Liver (tissue), 8 donors: ENCODE measurements at regions not wholly inside any gene's neighbourhood (a gene's known extent, or its start where the extent isn't known, plus 50 kb on each side); places are given as distances from the start of the nearest gene placed in this dataset.
"Not testable (repeated sequence)": the region's sequence is repeated elsewhere in the genome, so short reads cannot be mapped to it uniquely, and the experiment has no call there.

Experiments
- DNase-seq: peaks from one replicate; pipeline ENCODE4 v3.0.0-alpha.2; 2017; ENCODE audit warnings: low spot score
- H3K27ac ChIP-seq, 2 donors: one replicate each; pipeline ENCODE4 v1.7.0; 2013; ENCODE audit warnings: inconsistent platforms in 2 of 2, low read length in 2 of 2, control low read depth in 1 of 2, low read depth in 1 of 2, mild to moderate bottlenecking in 1 of 2
- H3K27me3 ChIP-seq, 4 donors: one replicate each; pipeline versions ENCODE4 v1.6.1 to v1.7.0; 2013; ENCODE audit warnings: low read length in 3 of 4, inconsistent platforms in 1 of 4, mild to moderate bottlenecking in 1 of 4, moderate library complexity in 1 of 4; ENCODE audit not compliant: control insufficient read depth in 4 of 4, insufficient read depth in 4 of 4
- H3K36me3 ChIP-seq, 4 donors: one replicate each; pipeline versions ENCODE4 v1.6.1 to v1.7.0; 2013; ENCODE audit warnings: low read length in 3 of 4, mild to moderate bottlenecking in 3 of 4, low read depth in 1 of 4, moderate library complexity in 1 of 4; ENCODE audit not compliant: control insufficient read depth in 4 of 4, insufficient read depth in 3 of 4
- H3K4me1 ChIP-seq, 4 donors: one replicate each; pipeline versions ENCODE4 v1.6.1 to v1.7.0; 2013; ENCODE audit warnings: low read length in 3 of 4, mild to moderate bottlenecking in 3 of 4, moderate library complexity in 1 of 4; ENCODE audit not compliant: control insufficient read depth in 4 of 4, insufficient read depth in 4 of 4
- H3K4me3 ChIP-seq, 3 donors: one replicate each; pipeline versions ENCODE4 v1.6.1 to v1.7.0; 2013; ENCODE audit warnings: low read length in 3 of 3, control low read depth in 1 of 3, low read depth in 1 of 3, mild to moderate bottlenecking in 1 of 3
- H3K9ac ChIP-seq, 2 donors: one replicate each; pipeline ENCODE4 v1.7.0; 2013; ENCODE audit warnings: low read length in 2 of 2, mild to moderate bottlenecking in 2 of 2, moderate library complexity in 2 of 2, control low read depth in 1 of 2, low read depth in 1 of 2
- H3K9me3 ChIP-seq, 4 donors: one replicate each; pipeline versions ENCODE4 v1.6.1 to v1.7.0; 2013; ENCODE audit warnings: low read length in 3 of 4; ENCODE audit not compliant: control insufficient read depth in 4 of 4
- EGR1 ChIP-seq, 2 donors: IDR thresholded peaks; 2 replicates each; pipeline ENCODE4 v1.6.1; 2016 to 2018; ENCODE audit warnings: antibody characterized with exemption in 2 of 2, low read depth in 2 of 2
- FOXA1 ChIP-seq: IDR thresholded peaks from 2 replicates; pipeline ENCODE4 v1.6.1; 2016; ENCODE audit warnings: antibody characterized with exemption
- FOXA2 ChIP-seq: IDR thresholded peaks from 2 replicates; pipeline ENCODE4 v1.6.1; 2016; ENCODE audit warnings: antibody characterized with exemption
- HNF4A ChIP-seq, 2 donors: conservative IDR thresholded peaks; 2 replicates each; pipeline ENCODE4 v1.6.1; 2016; ENCODE audit warnings: antibody characterized with exemption in 2 of 2, mild to moderate bottlenecking in 2 of 2
- JUND ChIP-seq, 2 donors: IDR thresholded peaks; 2 replicates each; pipeline ENCODE4 v1.6.1; 2016; ENCODE audit warnings: antibody characterized with exemption in 2 of 2
- NR2F2 ChIP-seq: IDR thresholded peaks from 2 replicates; pipeline ENCODE4 v1.6.1; 2016; ENCODE audit warnings: antibody characterized with exemption
- RAD21 ChIP-seq, 2 donors: IDR thresholded peaks; 2 replicates each; pipeline ENCODE4 v1.6.1; 2016; ENCODE audit warnings: antibody characterized with exemption in 2 of 2, mild to moderate bottlenecking in 2 of 2
- SP1 ChIP-seq: IDR thresholded peaks from 2 replicates; pipeline ENCODE4 v1.6.1; 2018; ENCODE audit warnings: antibody characterized with exemption, mild to moderate bottlenecking
- TAF1 ChIP-seq: conservative IDR thresholded peaks from 2 replicates; pipeline ENCODE4 v1.6.1; 2016; ENCODE audit warnings: antibody characterized with exemption, mild to moderate bottlenecking
- YY1 ChIP-seq: IDR thresholded peaks from 2 replicates; pipeline ENCODE4 v1.6.1; 2016; ENCODE audit warnings: antibody characterized with exemption, mild to moderate bottlenecking
- WGBS: extraction: QIAGEN DNeasy Blood & Tissue Kit; methylation state at CpG from one replicate; pipeline ENCODE4 v1.1.7; 2013; 5-methylcytosine and 5-hydroxymethylcytosine counted together
- TF ChIP-seq, protein P1 (sequence below): IDR thresholded peaks from 2 replicates; pipeline ENCODE4 v1.6.1; 2016; ENCODE audit warnings: antibody characterized with exemption
- TF ChIP-seq, protein P2 (sequence below): fragments of 150-350 bp; IDR thresholded peaks from 2 replicates; pipeline ENCODE4 v1.5.1; 2017; ENCODE audit warnings: improper control_type of control experiment, low read depth, low read length; ENCODE audit not compliant: missing input control
- TF ChIP-seq, protein P3 (sequence below): IDR thresholded peaks from 2 replicates; pipeline ENCODE4 v1.6.1; 2016; ENCODE audit warnings: antibody characterized with exemption, mild to moderate bottlenecking
- TF ChIP-seq, protein P4 (sequence below): IDR thresholded peaks from 2 replicates; pipeline ENCODE4 v1.6.1; 2016; ENCODE audit warnings: antibody characterized with exemption
- TF ChIP-seq, protein P5 (sequence below): IDR thresholded peaks from 2 replicates; pipeline ENCODE4 v1.6.1; 2016; ENCODE audit warnings: antibody characterized with exemption
- donor health status: healthy.
- donor health status: healthy.
- donor health status: healthy.
- donor health status: healthy.
- donor health status: healthy.

DNA sequence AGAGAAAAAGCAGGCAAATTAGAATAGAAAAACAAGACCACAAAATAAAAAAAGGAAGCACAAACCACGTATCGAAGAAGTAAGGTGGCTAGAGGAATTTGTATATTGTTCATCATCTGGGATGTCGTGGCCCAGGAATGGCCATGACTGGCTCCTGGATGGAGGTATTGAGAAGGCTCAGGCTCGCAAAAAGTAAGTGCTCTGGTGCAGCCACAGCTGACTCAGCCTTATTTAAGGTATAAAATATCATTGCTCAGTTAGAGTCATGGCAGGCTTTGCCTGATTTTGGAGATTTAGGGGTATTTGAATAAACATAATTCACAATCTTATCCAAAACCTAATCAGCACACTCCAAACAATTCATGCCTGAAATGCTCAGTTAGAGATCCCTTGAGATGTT lies 78.4 kb upstream of the FANCL start:
- Histone ChIP-seq H3K4me3 (no peak overlapping the region), H3K27ac (no peak overlapping the region), H3K36me3 (no peaks in the 10 kb centered on the region), H3K27me3 (no peaks in the 10 kb centered on the region), H3K9me3 (no peaks in the 10 kb centered on the region), H3K4me1 (no peaks in the 10 kb centered on the region), H3K9ac (no peak overlapping the region)
- TF ChIP-seq JUND (IDR thresholded peaks at IDR 0.05) = no peak
- DNase-seq = no peak
- 75% methylated on average over 4 of the region's 4 CpGs for WGBS

DNA sequence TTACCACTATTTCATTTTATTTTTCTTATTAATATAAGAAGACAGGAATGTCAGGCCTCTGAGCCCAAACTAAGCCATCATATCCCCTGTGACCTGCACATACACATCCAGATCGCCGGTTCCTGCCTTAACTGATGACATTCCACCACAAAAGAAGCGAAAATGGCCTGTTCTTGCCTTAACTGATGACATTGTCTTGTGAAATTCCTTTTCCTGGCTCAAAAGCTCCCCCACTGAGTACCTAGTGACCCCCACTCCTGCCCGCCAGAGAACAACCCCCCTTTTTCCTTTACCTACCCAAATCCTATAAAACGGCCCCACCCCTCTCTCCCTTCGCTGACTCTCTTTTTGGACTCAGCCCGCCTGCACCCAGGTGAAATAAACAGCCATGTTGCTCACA lies 77.8 kb upstream of the FANCL start:
- not testable (repeated sequence) for H3K36me3 ChIP-seq, H3K9me3 ChIP-seq, H3K4me1 ChIP-seq, H3K9ac ChIP-seq, H3K4me3 ChIP-seq, H3K27ac ChIP-seq, H3K27me3 ChIP-seq, DNase-seq
- 73% methylated on average over 7 of the region's 7 CpGs for WGBS

DNA sequence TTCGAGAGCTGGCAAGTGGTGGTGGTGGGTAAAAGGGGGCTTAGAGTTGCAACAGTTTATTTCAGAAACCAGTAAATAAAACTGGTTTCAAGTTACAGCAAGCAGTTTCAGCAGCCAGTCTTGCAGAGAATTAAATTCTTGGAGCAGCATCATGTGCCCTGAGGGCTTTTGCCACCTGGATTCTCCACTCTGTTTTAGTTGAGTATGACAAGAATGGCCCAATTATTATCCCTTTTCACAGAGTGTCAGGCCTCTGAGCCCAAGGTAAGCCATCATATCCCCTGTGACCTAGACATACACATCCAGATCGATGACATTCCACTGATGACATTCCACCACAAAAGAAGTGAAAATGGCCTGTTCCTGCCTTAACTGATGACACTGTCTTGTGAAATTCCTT lies 72.8 kb upstream of the FANCL start:
- Histone ChIP-seq H3K27me3 (no peaks in the 10 kb centered on the region), H3K27ac (no peak overlapping the region), H3K4me3 (no peak overlapping the region), H3K9me3 (no peaks in the 10 kb centered on the region), H3K9ac (no peak overlapping the region), H3K36me3 (no peaks in the 10 kb centered on the region), H3K4me1 (peaks cover 0 to 1% (median 0%) of the 10 kb centered on the region in 4 donors)
- WGBS = 78% methylated on average over 2 of the region's 2 CpGs
- TF ChIP-seq RAD21 (IDR thresholded peaks at IDR 0.05) = no peak
- TF ChIP-seq, protein P1, sequence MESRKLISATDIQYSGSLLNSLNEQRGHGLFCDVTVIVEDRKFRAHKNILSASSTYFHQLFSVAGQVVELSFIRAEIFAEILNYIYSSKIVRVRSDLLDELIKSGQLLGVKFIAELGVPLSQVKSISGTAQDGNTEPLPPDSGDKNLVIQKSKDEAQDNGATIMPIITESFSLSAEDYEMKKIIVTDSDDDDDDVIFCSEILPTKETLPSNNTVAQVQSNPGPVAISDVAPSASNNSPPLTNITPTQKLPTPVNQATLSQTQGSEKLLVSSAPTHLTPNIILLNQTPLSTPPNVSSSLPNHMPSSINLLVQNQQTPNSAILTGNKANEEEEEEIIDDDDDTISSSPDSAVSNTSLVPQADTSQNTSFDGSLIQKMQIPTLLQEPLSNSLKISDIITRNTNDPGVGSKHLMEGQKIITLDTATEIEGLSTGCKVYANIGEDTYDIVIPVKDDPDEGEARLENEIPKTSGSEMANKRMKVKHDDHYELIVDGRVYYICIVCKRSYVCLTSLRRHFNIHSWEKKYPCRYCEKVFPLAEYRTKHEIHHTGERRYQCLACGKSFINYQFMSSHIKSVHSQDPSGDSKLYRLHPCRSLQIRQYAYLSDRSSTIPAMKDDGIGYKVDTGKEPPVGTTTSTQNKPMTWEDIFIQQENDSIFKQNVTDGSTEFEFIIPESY = no peak
- no peak for TF ChIP-seq FOXA1
- TF ChIP-seq EGR1 (IDR thresholded peaks at IDR 0.05; ENCODE audit: low read depth in 2 of 2) = no peak
- no peak for TF ChIP-seq NR2F2
- TF ChIP-seq JUND (IDR thresholded peaks at IDR 0.05) = no peak
- TF ChIP-seq, protein P2, sequence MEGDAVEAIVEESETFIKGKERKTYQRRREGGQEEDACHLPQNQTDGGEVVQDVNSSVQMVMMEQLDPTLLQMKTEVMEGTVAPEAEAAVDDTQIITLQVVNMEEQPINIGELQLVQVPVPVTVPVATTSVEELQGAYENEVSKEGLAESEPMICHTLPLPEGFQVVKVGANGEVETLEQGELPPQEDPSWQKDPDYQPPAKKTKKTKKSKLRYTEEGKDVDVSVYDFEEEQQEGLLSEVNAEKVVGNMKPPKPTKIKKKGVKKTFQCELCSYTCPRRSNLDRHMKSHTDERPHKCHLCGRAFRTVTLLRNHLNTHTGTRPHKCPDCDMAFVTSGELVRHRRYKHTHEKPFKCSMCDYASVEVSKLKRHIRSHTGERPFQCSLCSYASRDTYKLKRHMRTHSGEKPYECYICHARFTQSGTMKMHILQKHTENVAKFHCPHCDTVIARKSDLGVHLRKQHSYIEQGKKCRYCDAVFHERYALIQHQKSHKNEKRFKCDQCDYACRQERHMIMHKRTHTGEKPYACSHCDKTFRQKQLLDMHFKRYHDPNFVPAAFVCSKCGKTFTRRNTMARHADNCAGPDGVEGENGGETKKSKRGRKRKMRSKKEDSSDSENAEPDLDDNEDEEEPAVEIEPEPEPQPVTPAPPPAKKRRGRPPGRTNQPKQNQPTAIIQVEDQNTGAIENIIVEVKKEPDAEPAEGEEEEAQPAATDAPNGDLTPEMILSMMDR = no peak
- no peak for TF ChIP-seq SP1
- TF ChIP-seq HNF4A (conservative IDR thresholded peaks at IDR 0.05) = no peak
- TF ChIP-seq, protein P3, sequence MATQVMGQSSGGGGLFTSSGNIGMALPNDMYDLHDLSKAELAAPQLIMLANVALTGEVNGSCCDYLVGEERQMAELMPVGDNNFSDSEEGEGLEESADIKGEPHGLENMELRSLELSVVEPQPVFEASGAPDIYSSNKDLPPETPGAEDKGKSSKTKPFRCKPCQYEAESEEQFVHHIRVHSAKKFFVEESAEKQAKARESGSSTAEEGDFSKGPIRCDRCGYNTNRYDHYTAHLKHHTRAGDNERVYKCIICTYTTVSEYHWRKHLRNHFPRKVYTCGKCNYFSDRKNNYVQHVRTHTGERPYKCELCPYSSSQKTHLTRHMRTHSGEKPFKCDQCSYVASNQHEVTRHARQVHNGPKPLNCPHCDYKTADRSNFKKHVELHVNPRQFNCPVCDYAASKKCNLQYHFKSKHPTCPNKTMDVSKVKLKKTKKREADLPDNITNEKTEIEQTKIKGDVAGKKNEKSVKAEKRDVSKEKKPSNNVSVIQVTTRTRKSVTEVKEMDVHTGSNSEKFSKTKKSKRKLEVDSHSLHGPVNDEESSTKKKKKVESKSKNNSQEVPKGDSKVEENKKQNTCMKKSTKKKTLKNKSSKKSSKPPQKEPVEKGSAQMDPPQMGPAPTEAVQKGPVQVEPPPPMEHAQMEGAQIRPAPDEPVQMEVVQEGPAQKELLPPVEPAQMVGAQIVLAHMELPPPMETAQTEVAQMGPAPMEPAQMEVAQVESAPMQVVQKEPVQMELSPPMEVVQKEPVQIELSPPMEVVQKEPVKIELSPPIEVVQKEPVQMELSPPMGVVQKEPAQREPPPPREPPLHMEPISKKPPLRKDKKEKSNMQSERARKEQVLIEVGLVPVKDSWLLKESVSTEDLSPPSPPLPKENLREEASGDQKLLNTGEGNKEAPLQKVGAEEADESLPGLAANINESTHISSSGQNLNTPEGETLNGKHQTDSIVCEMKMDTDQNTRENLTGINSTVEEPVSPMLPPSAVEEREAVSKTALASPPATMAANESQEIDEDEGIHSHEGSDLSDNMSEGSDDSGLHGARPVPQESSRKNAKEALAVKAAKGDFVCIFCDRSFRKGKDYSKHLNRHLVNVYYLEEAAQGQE = no peak
- no peak for TF ChIP-seq YY1
- TF ChIP-seq, protein P4, sequence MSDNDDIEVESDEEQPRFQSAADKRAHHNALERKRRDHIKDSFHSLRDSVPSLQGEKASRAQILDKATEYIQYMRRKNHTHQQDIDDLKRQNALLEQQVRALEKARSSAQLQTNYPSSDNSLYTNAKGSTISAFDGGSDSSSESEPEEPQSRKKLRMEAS = no peak
- no peak for TF ChIP-seq FOXA2
- TF ChIP-seq, protein P5, sequence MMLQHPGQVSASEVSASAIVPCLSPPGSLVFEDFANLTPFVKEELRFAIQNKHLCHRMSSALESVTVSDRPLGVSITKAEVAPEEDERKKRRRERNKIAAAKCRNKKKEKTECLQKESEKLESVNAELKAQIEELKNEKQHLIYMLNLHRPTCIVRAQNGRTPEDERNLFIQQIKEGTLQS = no peak
- TF ChIP-seq TAF1 = no peak
- DNase-seq = no peak
